ENCODE measurements at regions not wholly inside any gene's neighbourhood (a gene's known extent, or its start where the extent isn't known, plus 50 kb on each side); places are given as distances from the start of the nearest gene placed in this dataset.
"Not testable (repeated sequence)": the region's sequence is repeated elsewhere in the genome, so short reads cannot be mapped to it uniquely, and the experiment has no call there.

GRCh38 chr4:109378511-109378910, 55.1 kb upstream of the SEC24B start:
- DNase-seq (ENCODE audit: low read depth) = no peak
- H3K4me3 ChIP-seq (ENCODE audit: low read depth, low read length) = no peak overlapping the region

GRCh38 chr4:109378076-109378475, 55.5 kb upstream of the SEC24B start:
- no peak overlapping the region for H3K4me3 ChIP-seq (ENCODE audit: low read depth, low read length)
- no peak for DNase-seq (ENCODE audit: low read depth)

GRCh38 chr4:109375778-109376414, 57.7 kb upstream of the SEC24B start:
- no peak for DNase-seq (ENCODE audit: low read depth)
- H3K4me3 ChIP-seq (ENCODE audit: low read depth, low read length) = no peak overlapping the region

- DNase-seq (ENCODE audit: low read depth) = peak; percentile 73
- H3K4me3 ChIP-seq (ENCODE audit: low read depth, low read length) = no peak overlapping the region
Measured at GRCh38 chr4:109368661-109369060, 65.0 kb upstream of the SEC24B start.

GRCh38 chr4:109365939-109366338, 63.5 kb upstream of the COL25A1 start:
- no peak for DNase-seq (ENCODE audit: low read depth)
- H3K4me3 ChIP-seq (ENCODE audit: low read depth, low read length) = no peak overlapping the region

- DNase-seq (ENCODE audit: low read depth); H3K4me3 ChIP-seq (ENCODE audit: low read depth, low read length): not testable (repeated sequence)
Measured at GRCh38 chr4:109365297-109365696, 62.8 kb upstream of the COL25A1 start.

GRCh38 chr4:109359040-109359646, 56.7 kb upstream of the COL25A1 start:
- no peak for DNase-seq (ENCODE audit: low read depth)
- H3K4me3 ChIP-seq (ENCODE audit: low read depth, low read length) = no peak overlapping the region

- no peak for DNase-seq (ENCODE audit: low read depth)
- no peak overlapping the region for H3K4me3 ChIP-seq (ENCODE audit: low read depth, low read length)
Measured at GRCh38 chr4:109355835-109356234, 53.4 kb upstream of the COL25A1 start.

GRCh38 chr4:109352941-109353340, 50.5 kb upstream of the COL25A1 start:
- no peak overlapping the region for H3K4me3 ChIP-seq (ENCODE audit: low read depth, low read length)

More at GRCh38 chr4:109352941-109353340, 50.5 kb upstream of the COL25A1 start:
- DNase-seq (ENCODE audit: low read depth) = no peak
